Skeletal muscle tissue (tissue), 3 donors: ENCODE measurements at regions not wholly inside any gene's neighbourhood (a gene's known extent, or its start where the extent isn't known, plus 50 kb on each side); places are given as distances from the start of the nearest gene placed in this dataset.

ENCODE experiments used
- H3K27ac ChIP-seq: one replicate; pipeline ENCODE4 v1.7.0; 2013; ENCODE audit warnings: mild to moderate bottlenecking, low read depth, low read length, inconsistent platforms
- H3K27me3 ChIP-seq, 3 donors: one replicate each; pipeline ENCODE4 v1.7.0; 2013; ENCODE audit warnings: low read length in 3 of 3; ENCODE audit not compliant: control insufficient read depth in 3 of 3, insufficient read depth in 3 of 3
- H3K36me3 ChIP-seq, 3 donors: one replicate each; pipeline ENCODE4 v1.7.0; 2013; ENCODE audit warnings: low read length in 3 of 3; ENCODE audit not compliant: control insufficient read depth in 3 of 3, insufficient read depth in 3 of 3
- H3K4me1 ChIP-seq, 3 donors: one replicate each; pipeline ENCODE4 v1.7.0; 2013; ENCODE audit warnings: low read length in 3 of 3, mild to moderate bottlenecking in 3 of 3; ENCODE audit not compliant: control insufficient read depth in 3 of 3, insufficient read depth in 3 of 3
- H3K4me3 ChIP-seq, 3 donors: one replicate each; pipeline ENCODE4 v1.7.0; 2013; ENCODE audit warnings: low read length in 3 of 3
- H3K9ac ChIP-seq, 3 donors: one replicate each; pipeline ENCODE4 v1.7.0; 2013; ENCODE audit warnings: low read length in 3 of 3, mild to moderate bottlenecking in 3 of 3, moderate library complexity in 2 of 3, low read depth in 1 of 3
- H3K9me3 ChIP-seq, 3 donors: one replicate each; pipeline ENCODE4 v1.7.0; 2013; ENCODE audit warnings: low read length in 3 of 3; ENCODE audit not compliant: control insufficient read depth in 3 of 3
- donor health status: Osteomylitis.

- H3K4me3 ChIP-seq = no peak overlapping the region
- H3K27ac ChIP-seq = no peak overlapping the region
- no peaks in the 10 kb centered on the region for H3K4me1 ChIP-seq
- peaks cover 0 to 5% (median 0%) of the 10 kb centered on the region in 3 donors for H3K27me3 ChIP-seq
- peaks cover 0 to 2% (median 0%) of the 10 kb centered on the region in 3 donors for H3K36me3 ChIP-seq
- H3K9me3 ChIP-seq = peaks cover 6 to 9% (median 6%) of the 10 kb centered on the region in 3 donors
- no peak overlapping the region for H3K9ac ChIP-seq
Observed at GRCh38 chr4:4730249-4730648, 129.2 kb upstream of the MSX1 start.

DNA sequence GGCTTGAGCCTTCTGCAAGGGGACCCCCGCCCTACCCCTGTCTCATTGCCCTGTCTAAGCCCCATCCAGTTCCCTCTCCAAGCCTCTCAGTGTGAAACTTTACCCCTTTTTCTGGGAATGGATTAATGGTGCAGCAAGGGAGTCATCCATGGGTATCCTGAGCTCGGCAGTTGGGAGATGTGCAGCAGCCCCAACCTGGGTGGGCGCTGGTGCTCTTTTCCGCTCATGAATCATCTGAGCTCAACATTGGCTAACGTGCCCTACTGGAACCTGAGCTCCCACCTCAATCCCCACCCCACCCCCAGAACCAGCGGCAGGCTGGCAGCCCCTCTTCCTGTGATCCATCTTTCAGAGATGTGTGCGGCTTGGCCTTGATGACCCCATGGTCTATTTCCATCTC is 130.3 kb upstream of the MSX1 start:
- Histone ChIP-seq H3K27ac (no peak overlapping the region), H3K4me1 (no peaks in the 10 kb centered on the region), H3K27me3 (peaks cover 0 to 5% (median 0%) of the 10 kb centered on the region in 3 donors)

DNA sequence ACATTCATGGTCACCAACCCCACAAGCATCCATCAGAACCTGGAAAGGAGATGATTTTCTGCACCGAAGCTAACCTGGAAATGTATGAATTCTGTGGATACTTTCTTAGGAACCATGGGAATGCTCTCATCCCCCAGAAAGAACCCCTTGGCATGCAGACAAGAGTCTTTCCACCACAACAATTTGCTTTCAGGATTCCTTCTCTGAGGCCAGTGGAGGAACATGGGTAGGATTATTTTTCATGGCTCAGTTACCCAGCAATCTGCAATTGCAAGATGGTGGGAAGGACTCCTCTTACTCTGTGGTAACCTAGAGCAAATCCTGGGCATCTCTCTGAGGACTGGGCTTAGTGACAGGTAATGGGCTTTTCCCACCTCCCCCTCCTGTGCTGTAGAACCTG is 131.9 kb upstream of the MSX1 start:
- H3K4me3 ChIP-seq = no peak overlapping the region
- no peak overlapping the region for H3K27ac ChIP-seq
- H3K27me3 ChIP-seq = no peaks in the 10 kb centered on the region
- H3K36me3 ChIP-seq = peaks cover 0 to 2% (median 0%) of the 10 kb centered on the region in 3 donors
- H3K4me1 ChIP-seq = no peaks in the 10 kb centered on the region
- peaks cover 6 to 10% (median 9%) of the 10 kb centered on the region in 3 donors for H3K9me3 ChIP-seq
- H3K9ac ChIP-seq = no peak overlapping the region

More for the DNA sequence above, 130.3 kb upstream of the MSX1 start:
- no peak overlapping the region for H3K9ac ChIP-seq
- H3K36me3 ChIP-seq = peaks cover 0 to 2% (median 0%) of the 10 kb centered on the region in 3 donors
- H3K4me3 ChIP-seq = no peak overlapping the region
- peaks cover 6 to 9% (median 9%) of the 10 kb centered on the region in 3 donors for H3K9me3 ChIP-seq

DNA sequence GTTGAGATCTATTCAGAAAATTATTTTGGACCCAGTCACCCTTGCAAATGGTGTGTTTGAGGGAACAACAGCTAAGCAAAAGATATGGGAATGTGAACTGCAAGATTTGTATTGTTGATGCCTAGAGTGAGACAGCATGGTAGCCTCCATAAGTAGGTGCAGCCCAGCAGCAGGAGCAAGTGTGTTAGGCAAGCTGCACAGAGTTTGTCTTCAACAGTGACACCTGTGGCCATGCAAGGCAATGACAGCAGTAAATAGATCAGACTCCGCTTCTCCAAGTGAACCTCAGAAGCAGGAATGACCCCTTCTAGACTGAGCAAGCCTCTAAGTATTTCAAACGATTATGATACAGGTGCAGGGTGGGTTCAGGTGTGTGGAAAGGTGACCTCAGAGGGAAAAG is 133.4 kb upstream of the MSX1 start:
- no peaks in the 10 kb centered on the region for H3K27me3 ChIP-seq
- no peak overlapping the region for H3K9ac ChIP-seq
- H3K9me3 ChIP-seq = peaks cover 6 to 10% (median 9%) of the 10 kb centered on the region in 3 donors
- no peak overlapping the region for H3K27ac ChIP-seq
- no peaks in the 10 kb centered on the region for H3K36me3 ChIP-seq
- no peak overlapping the region for H3K4me3 ChIP-seq
- no peaks in the 10 kb centered on the region for H3K4me1 ChIP-seq

- Histone ChIP-seq H3K9ac (no peak overlapping the region), H3K27ac (no peak overlapping the region), H3K36me3 (no peaks in the 10 kb centered on the region), H3K4me1 (no peaks in the 10 kb centered on the region), H3K4me3 (no peak overlapping the region), H3K9me3 (peaks cover 6 to 10% (median 9%) of the 10 kb centered on the region in 3 donors), H3K27me3 (no peaks in the 10 kb centered on the region)
Observed at GRCh38 chr4:4724321-4724720, 135.1 kb upstream of the MSX1 start.

DNA sequence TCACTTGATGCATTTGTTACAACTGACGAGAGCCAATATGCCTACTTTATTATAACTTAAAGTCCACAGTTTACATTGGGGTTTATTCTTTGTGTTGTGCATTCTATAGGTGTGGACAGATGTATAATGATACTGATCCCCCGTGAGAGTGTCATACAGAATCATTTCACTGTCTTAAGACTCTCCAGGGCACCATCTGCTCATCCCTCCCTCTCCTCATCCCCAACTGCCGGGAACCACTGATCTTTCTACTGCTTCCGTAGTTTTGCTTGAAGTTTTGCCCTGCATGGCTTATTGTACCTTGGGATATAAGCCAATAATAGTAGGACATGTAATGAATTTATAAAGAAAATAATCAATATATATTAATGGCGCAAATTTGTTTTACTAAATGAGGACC is 137.8 kb upstream of the MSX1 start:
- H3K27ac ChIP-seq = no peak overlapping the region
- no peak overlapping the region for H3K4me3 ChIP-seq
- H3K9me3 ChIP-seq = peaks cover 6 to 10% (median 9%) of the 10 kb centered on the region in 3 donors
- no peaks in the 10 kb centered on the region for H3K27me3 ChIP-seq
- H3K4me1 ChIP-seq = no peaks in the 10 kb centered on the region
- H3K9ac ChIP-seq = no peak overlapping the region
- H3K36me3 ChIP-seq = no peaks in the 10 kb centered on the region

- H3K9me3 ChIP-seq = peaks cover under 1 to 4% (median 3%) of the 10 kb centered on the region in 3 donors
- H3K9ac ChIP-seq = no peak overlapping the region
- H3K27ac ChIP-seq = no peak overlapping the region
- no peaks in the 10 kb centered on the region for H3K27me3 ChIP-seq
- H3K36me3 ChIP-seq = no peaks in the 10 kb centered on the region
- no peaks in the 10 kb centered on the region for H3K4me1 ChIP-seq
- no peak overlapping the region for H3K4me3 ChIP-seq
Observed at GRCh38 chr4:4720646-4721045, 138.8 kb upstream of the MSX1 start.

DNA sequence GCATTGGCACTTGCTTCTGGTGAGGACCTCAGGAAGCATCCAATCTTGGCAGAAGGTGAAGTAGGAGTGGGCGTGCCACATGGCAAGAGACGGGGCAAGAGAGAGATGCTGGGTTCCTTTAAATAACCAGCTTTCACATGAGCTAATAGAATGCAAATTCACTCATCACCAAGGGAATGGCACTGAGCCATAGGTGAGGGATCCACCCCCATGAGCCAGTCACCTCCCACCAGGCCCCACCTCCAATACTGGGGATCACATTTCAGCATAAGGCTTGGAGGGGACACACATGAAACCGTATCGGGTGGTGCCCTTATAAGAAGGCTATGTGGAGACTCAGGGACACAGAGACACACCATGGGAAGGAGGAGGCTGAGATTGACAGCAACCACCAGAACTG is 140.0 kb upstream of the MSX1 start:
- Histone ChIP-seq H3K4me3 (no peak overlapping the region), H3K27ac (no peak overlapping the region), H3K9ac (no peak overlapping the region), H3K9me3 (peaks cover 0 to 2% (median 0%) of the 10 kb centered on the region in 3 donors), H3K4me1 (no peaks in the 10 kb centered on the region), H3K27me3 (no peaks in the 10 kb centered on the region), H3K36me3 (no peaks in the 10 kb centered on the region)

DNA sequence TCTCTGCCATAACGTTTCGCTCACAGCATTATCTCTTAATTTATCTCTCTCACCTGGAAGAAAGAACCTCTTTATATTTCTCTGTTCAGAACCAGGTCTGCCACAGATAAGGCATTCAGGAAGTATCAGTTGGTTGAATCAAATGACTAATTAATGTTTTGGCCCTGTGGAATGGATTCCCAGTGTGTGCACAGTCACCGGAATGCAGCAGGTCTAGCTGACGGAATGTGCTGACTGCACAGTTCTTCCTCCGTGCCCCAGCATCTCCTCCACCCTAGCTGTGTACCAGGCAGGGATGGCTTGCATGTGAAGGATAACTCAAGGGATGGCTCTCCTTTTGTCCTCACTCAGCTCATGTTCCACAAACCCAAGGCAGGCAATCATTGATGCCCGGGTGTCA is 141.8 kb upstream of the MSX1 start:
- no peaks in the 10 kb centered on the region for H3K9me3 ChIP-seq
- no peak overlapping the region for H3K27ac ChIP-seq
- no peaks in the 10 kb centered on the region for H3K4me1 ChIP-seq
- H3K27me3 ChIP-seq = no peaks in the 10 kb centered on the region
- no peak overlapping the region for H3K4me3 ChIP-seq
- no peak overlapping the region for H3K9ac ChIP-seq
- no peaks in the 10 kb centered on the region for H3K36me3 ChIP-seq

DNA sequence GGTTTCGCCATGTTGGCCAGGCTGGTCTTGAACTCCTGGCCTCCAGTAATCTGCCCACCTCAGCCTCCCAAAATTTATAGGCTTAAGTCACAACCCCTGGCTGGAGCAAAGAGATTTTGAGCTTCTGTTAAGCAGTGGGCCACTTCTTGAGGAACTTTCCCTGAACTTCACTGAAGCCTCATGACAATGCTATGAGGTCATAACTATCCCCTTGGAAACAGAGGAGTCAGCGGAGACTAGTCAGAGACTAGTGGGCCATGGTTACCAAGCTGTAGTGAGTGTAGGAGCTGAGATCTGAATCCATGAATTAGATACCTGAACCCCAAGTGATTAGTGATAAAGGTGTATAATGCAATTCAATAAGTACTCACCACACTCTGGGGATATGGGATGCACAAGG is 145.1 kb upstream of the MSX1 start:
- no peak overlapping the region for H3K9ac ChIP-seq
- H3K27me3 ChIP-seq = no peaks in the 10 kb centered on the region
- no peak overlapping the region for H3K4me3 ChIP-seq
- H3K36me3 ChIP-seq = no peaks in the 10 kb centered on the region
- no peaks in the 10 kb centered on the region for H3K4me1 ChIP-seq
- no peaks in the 10 kb centered on the region for H3K9me3 ChIP-seq
- H3K27ac ChIP-seq = no peak overlapping the region
